Forelimb muscle (tissue), 1 donor: ENCODE measurements at regions not wholly inside any gene's neighbourhood (a gene's known extent, or its start where the extent isn't known, plus 50 kb on each side); places are given as distances from the start of the nearest gene placed in this dataset.
"Not testable (repeated sequence)": the region's sequence is repeated elsewhere in the genome, so short reads cannot be mapped to it uniquely, and the experiment has no call there.

Experiments
- DNase-seq: peaks from one replicate; pipeline ENCODE4 v3.0.0-alpha.2; 2013; ENCODE audit warnings: low read depth

GRCh38 chr15:62641825-62642224 is 400.7 kb upstream of the TPM1 start:
- DNase-seq = no peak

- no peak for DNase-seq
Measured at GRCh38 chr15:62643572-62643971, 399.0 kb upstream of the TPM1 start.

GRCh38 chr15:62644216-62644888 is 398.2 kb upstream of the TPM1 start:
- no peak for DNase-seq

- DNase-seq = no peak
Measured at GRCh38 chr15:62644889-62645742, 397.4 kb upstream of the TPM1 start.

- no peak for DNase-seq
Measured at GRCh38 chr15:62647202-62647842, 395.2 kb upstream of the TPM1 start.

- no peak for DNase-seq
Measured at GRCh38 chr15:62647843-62648505, 394.6 kb upstream of the TPM1 start.

- no peak for DNase-seq
Measured at GRCh38 chr15:62648954-62649353, 393.6 kb upstream of the TPM1 start.

- DNase-seq = no peak
Measured at GRCh38 chr15:62649793-62650420, 392.6 kb upstream of the TPM1 start.

- DNase-seq = no peak
Measured at GRCh38 chr15:62653122-62653521, 389.4 kb upstream of the TPM1 start.

GRCh38 chr15:62656071-62656470 is 386.5 kb upstream of the TPM1 start:
- no peak for DNase-seq

GRCh38 chr15:62657501-62657900 is 385.0 kb upstream of the TPM1 start:
- DNase-seq = not testable (repeated sequence)

GRCh38 chr15:62658498-62658897 is 384.0 kb upstream of the TPM1 start:
- no peak for DNase-seq

GRCh38 chr15:62663547-62663946 is 379.0 kb upstream of the TPM1 start:
- DNase-seq = no peak

- no peak for DNase-seq
Measured at GRCh38 chr15:62665449-62665848, 377.1 kb upstream of the TPM1 start.

GRCh38 chr15:62666046-62666445 is 376.5 kb upstream of the TPM1 start:
- no peak for DNase-seq

- DNase-seq = no peak
Measured at GRCh38 chr15:62672268-62672667, 370.3 kb upstream of the TPM1 start.

- DNase-seq = no peak
Measured at GRCh38 chr15:62676891-62677290, 365.7 kb upstream of the TPM1 start.

- DNase-seq = no peak
Measured at GRCh38 chr15:62681939-62682896, 360.3 kb upstream of the TPM1 start.

GRCh38 chr15:62683192-62683591 is 359.4 kb upstream of the TPM1 start:
- not testable (repeated sequence) for DNase-seq

GRCh38 chr15:62684123-62684808 is 358.3 kb upstream of the TPM1 start:
- DNase-seq = peak; percentile 29
